ENCODE measurements at regions not wholly inside any gene's neighbourhood (a gene's known extent, or its start where the extent isn't known, plus 50 kb on each side); places are given as distances from the start of the nearest gene placed in this dataset.

GRCh38 chr6:14487625-14488024, 370.1 kb downstream of the CD83 start:
- ATAC-seq (peak in 1 of 2 donors; percentile 20), DNase-seq (ENCODE audit: low spot score) (no peak)
- no peak overlapping the region for H3K4me3 Mint-ChIP-seq
- peaks cover 0 to 3% of the 10 kb centered on the region in 2 donors for H3K4me1 Mint-ChIP-seq (ENCODE audit: low read depth in 2 of 2)
- no peaks in the 10 kb centered on the region for H3K9me3 Mint-ChIP-seq
- H3K27me3 Mint-ChIP-seq, result no peaks in the 10 kb centered on the region
- no peak overlapping the region for H3K27ac Mint-ChIP-seq
- H3K36me3 Mint-ChIP-seq, result peaks cover 3% of the 10 kb centered on the region

DNA sequence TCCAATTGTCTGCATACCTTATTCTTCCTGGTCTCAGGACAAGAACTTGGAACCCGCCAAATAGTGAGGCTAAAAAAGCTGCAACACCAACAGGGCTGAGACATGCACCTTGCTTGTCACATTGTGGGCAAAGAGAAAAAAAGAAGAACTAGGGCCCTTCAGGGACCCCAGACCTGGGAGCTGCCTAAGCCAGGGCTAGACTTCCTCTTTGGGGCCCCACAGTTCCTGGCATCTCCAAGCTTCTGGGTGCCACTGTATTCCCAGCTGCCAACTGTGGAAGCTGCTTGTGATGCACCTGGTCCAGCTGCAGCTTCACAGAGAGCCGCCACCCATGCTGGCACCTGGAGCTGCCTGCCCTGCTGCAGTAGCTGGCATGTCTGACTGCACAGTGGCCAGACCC, 370.6 kb downstream of the CD83 start:
- DNase-seq (ENCODE audit: low spot score) (no peak), ATAC-seq (no peak)
- H3K9me3 Mint-ChIP-seq, result no peaks in the 10 kb centered on the region
- peaks cover 0 to 3% of the 10 kb centered on the region in 2 donors for H3K4me1 Mint-ChIP-seq (ENCODE audit: low read depth in 2 of 2)
- no peaks in the 10 kb centered on the region for H3K27me3 Mint-ChIP-seq
- no peak overlapping the region for H3K27ac Mint-ChIP-seq
- H3K4me3 Mint-ChIP-seq, result no peak overlapping the region
- H3K36me3 Mint-ChIP-seq, result no peaks in the 10 kb centered on the region

DNA sequence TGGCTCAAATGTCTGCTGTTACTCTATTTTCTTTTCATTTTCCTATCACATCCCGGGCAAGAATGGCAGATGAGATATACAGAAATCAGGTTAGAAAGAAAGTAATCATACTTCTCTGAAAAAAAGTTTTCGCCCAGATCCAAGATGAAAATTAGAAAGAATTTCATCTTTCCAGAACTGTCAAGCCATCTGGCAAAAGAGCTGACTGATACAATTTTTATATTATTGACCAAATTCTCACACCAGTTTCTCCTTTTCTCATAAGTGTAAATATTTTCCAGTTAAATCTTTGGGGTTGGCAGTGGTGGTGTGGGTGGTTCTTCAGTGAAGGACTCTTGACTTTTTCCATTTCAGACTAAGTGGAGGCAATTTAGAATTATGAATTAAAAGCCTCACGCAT, 371.9 kb downstream of the CD83 start:
- Mint-ChIP-seq H3K4me1 (ENCODE audit: low read depth in 2 of 2) (peaks cover 0 to 3% of the 10 kb centered on the region in 2 donors), H3K9me3 (no peaks in the 10 kb centered on the region), H3K27me3 (no peaks in the 10 kb centered on the region), H3K36me3 (no peaks in the 10 kb centered on the region), H3K4me3 (no peak overlapping the region), H3K27ac (no peak overlapping the region)
- DNase-seq (ENCODE audit: low spot score) (no peak), ATAC-seq (no peak)

GRCh38 chr6:14498748-14499147, 381.2 kb downstream of the CD83 start:
- no peak overlapping the region for H3K27ac Mint-ChIP-seq
- ATAC-seq (no peak), DNase-seq (ENCODE audit: low spot score) (no peak)
- peaks cover 6% of the 10 kb centered on the region for H3K36me3 Mint-ChIP-seq
- peaks cover 7 to 21% of the 10 kb centered on the region in 2 donors for H3K27me3 Mint-ChIP-seq
- no peak overlapping the region for H3K4me3 Mint-ChIP-seq
- no peaks in the 10 kb centered on the region for H3K9me3 Mint-ChIP-seq
- peaks cover 0 to 3% of the 10 kb centered on the region in 2 donors for H3K4me1 Mint-ChIP-seq (ENCODE audit: low read depth in 2 of 2)

- H3K27me3 Mint-ChIP-seq, result peaks cover 7 to 21% of the 10 kb centered on the region in 2 donors
- ATAC-seq (no peak), DNase-seq (ENCODE audit: low spot score) (no peak)
- no peaks in the 10 kb centered on the region for H3K9me3 Mint-ChIP-seq
- peaks cover 6% of the 10 kb centered on the region for H3K36me3 Mint-ChIP-seq
- H3K4me1 Mint-ChIP-seq (ENCODE audit: low read depth in 2 of 2), result peaks cover 0 to 3% of the 10 kb centered on the region in 2 donors
- no peak overlapping the region for H3K4me3 Mint-ChIP-seq
- H3K27ac Mint-ChIP-seq, result no peak overlapping the region
These were observed 381.7 kb downstream of the CD83 start for GRCh38 chr6:14499309-14499708.

GRCh38 chr6:14499841-14500240, 382.3 kb downstream of the CD83 start:
- DNase-seq (ENCODE audit: low spot score) (no peak), ATAC-seq (no peak)
- H3K9me3 Mint-ChIP-seq, result no peaks in the 10 kb centered on the region
- H3K4me1 Mint-ChIP-seq (ENCODE audit: low read depth in 2 of 2), result peaks cover 0 to 3% of the 10 kb centered on the region in 2 donors
- H3K27me3 Mint-ChIP-seq, result peaks cover 7 to 21% of the 10 kb centered on the region in 2 donors
- H3K4me3 Mint-ChIP-seq, result no peak overlapping the region
- H3K36me3 Mint-ChIP-seq, result peaks cover 6% of the 10 kb centered on the region
- H3K27ac Mint-ChIP-seq, result no peak overlapping the region

DNA sequence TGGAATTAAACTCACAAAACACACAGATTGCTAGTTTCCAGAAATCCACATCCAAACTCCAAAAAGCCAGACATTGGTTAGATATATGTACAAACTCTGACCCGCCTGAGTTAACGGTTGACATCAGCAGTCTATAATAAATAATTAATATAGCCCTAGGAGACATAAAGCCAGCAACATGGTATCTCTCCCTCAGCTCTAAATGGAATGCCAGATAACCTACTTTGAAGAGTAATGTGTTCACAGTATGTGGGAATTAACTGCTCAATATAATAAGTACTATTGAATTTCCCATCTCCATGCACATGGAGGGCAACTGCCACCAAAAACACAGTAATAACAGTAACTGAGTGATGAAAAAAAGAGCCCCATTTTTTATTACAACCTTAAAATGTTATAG, 383.2 kb downstream of the CD83 start:
- H3K36me3 Mint-ChIP-seq, result peaks cover 6% of the 10 kb centered on the region
- H3K27ac Mint-ChIP-seq, result no peak overlapping the region
- no peak for ATAC-seq
- no peaks in the 10 kb centered on the region for H3K9me3 Mint-ChIP-seq
- DNase-seq (ENCODE audit: low spot score), result no peak
- peaks cover 0 to 3% of the 10 kb centered on the region in 2 donors for H3K4me1 Mint-ChIP-seq (ENCODE audit: low read depth in 2 of 2)
- peaks cover 7 to 21% of the 10 kb centered on the region in 2 donors for H3K27me3 Mint-ChIP-seq
- no peak overlapping the region for H3K4me3 Mint-ChIP-seq

- peaks cover 0 to 3% of the 10 kb centered on the region in 2 donors for H3K4me1 Mint-ChIP-seq (ENCODE audit: low read depth in 2 of 2)
These were observed 383.7 kb downstream of the CD83 start for GRCh38 chr6:14501240-14501639.

DNA sequence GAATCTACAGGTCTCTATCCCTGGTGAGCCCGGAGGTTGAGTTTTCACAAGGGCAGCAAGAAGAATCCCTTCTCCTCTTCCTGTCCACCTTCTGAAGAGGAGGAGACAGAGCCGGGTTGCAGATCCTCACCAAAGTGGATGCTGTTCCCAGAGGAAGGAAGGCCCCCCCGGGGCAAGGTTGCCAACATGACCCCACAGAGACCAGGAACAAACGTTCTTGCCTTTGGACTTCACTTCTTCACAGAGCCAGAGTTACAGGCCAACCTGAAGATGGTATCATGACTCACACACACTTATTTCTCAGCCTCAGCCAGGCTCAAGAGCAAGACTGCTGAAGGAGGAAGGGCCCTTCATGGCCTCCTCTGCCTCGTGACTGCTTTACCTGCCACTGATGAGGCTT, 384.3 kb downstream of the CD83 start:
- Mint-ChIP-seq H3K27me3 (peaks cover 5 to 13% of the 10 kb centered on the region in 2 donors), H3K36me3 (no peaks in the 10 kb centered on the region), H3K27ac (no peak overlapping the region), H3K4me1 (ENCODE audit: low read depth in 2 of 2) (peaks cover 0 to 3% of the 10 kb centered on the region in 2 donors), H3K4me3 (no peak overlapping the region), H3K9me3 (no peaks in the 10 kb centered on the region)
- no peak for DNase-seq (ENCODE audit: low spot score)
- ATAC-seq, result no peak

More at GRCh38 chr6:14501240-14501639, 383.7 kb downstream of the CD83 start:
- Mint-ChIP-seq H3K9me3 (no peaks in the 10 kb centered on the region), H3K27me3 (peaks cover 5 to 18% of the 10 kb centered on the region in 2 donors), H3K27ac (no peak overlapping the region), H3K36me3 (peaks cover 4% of the 10 kb centered on the region), H3K4me3 (no peak overlapping the region)
- no peak for ATAC-seq
- DNase-seq (ENCODE audit: low spot score), result no peak

GRCh38 chr6:14502551-14502950, 385.0 kb downstream of the CD83 start:
- Mint-ChIP-seq H3K27me3 (peaks cover 5 to 8% of the 10 kb centered on the region in 2 donors), H3K4me3 (no peak overlapping the region), H3K4me1 (ENCODE audit: low read depth in 2 of 2) (peaks cover 0 to 3% of the 10 kb centered on the region in 2 donors), H3K9me3 (no peaks in the 10 kb centered on the region), H3K36me3 (no peaks in the 10 kb centered on the region), H3K27ac (peak overlapping the region in 1 of 2 donors; percentile 30)
- no peak for DNase-seq (ENCODE audit: low spot score)
- peak in 1 of 2 donors; percentile 38 for ATAC-seq

- ATAC-seq (no peak), DNase-seq (ENCODE audit: low spot score) (no peak)
- Mint-ChIP-seq H3K9me3 (no peaks in the 10 kb centered on the region), H3K27me3 (peaks cover 0 to 11% of the 10 kb centered on the region in 2 donors), H3K36me3 (no peaks in the 10 kb centered on the region), H3K4me1 (ENCODE audit: low read depth in 2 of 2) (peaks cover 0 to 3% of the 10 kb centered on the region in 2 donors), H3K27ac (no peak overlapping the region), H3K4me3 (no peak overlapping the region)
These were observed 387.8 kb downstream of the CD83 start for GRCh38 chr6:14505401-14505800.

DNA sequence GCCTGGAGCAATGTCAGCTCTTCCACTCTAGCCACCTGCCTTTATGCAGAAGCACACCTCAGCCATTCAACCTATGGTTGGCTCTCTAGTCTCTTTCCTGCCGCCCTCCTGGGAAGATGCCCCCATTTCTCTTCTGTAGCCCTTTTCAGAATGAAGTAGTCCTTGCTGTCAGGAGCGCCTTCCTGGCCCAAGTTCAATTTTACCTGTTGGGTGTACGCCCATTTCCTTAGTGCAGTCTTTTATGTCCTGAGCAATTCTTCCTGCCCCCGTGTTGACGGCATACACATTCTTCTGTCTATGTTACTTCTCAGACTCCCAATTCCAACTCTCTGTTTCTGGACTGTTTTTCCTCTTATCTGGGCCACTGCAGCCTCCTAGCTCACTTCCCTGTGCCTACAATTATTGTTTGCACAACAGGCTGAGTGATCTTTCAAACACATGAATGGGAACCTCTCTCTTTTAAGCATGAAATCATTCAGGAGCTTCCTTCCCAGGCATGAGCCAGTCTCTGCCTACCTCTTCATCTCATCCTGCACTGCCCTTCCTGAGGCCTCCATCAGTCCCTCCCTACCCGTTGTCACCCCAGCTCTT, 389.2 kb downstream of the CD83 start:
- Mint-ChIP-seq H3K4me3 (no peak overlapping the region), H3K9me3 (no peaks in the 10 kb centered on the region), H3K4me1 (ENCODE audit: low read depth in 2 of 2) (peaks cover 0 to 3% of the 10 kb centered on the region in 2 donors)

DNA sequence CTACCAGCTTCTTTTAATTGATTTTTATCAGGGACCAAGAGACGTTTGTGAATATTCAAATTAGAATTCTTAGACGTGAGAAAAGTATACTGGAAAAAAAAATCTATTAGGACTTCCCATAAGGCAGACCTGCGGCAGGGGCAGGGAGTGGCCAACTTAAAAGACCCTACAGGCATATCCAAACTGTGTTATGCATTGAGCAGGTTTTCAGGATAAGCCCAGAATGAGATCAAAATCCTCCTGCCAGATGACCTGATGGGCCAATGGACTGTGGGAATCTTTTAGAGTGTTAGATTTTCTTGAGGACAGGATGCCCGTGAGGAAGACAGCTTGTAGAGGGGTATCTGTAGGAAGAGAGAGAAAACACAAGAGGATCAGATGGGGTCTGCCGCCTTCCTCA, 391.5 kb downstream of the CD83 start:
- no peaks in the 10 kb centered on the region for H3K9me3 Mint-ChIP-seq
- H3K4me1 Mint-ChIP-seq (ENCODE audit: low read depth in 2 of 2), result no peaks in the 10 kb centered on the region
- DNase-seq (ENCODE audit: low spot score) (no peak), ATAC-seq (no peak)
- H3K27me3 Mint-ChIP-seq, result peaks cover 3 to 25% of the 10 kb centered on the region in 2 donors
- no peak overlapping the region for H3K4me3 Mint-ChIP-seq
- no peaks in the 10 kb centered on the region for H3K36me3 Mint-ChIP-seq
- no peak overlapping the region for H3K27ac Mint-ChIP-seq

More for the DNA sequence above, 389.2 kb downstream of the CD83 start:
- Mint-ChIP-seq H3K27me3 (peaks cover 3 to 22% of the 10 kb centered on the region in 2 donors), H3K36me3 (no peaks in the 10 kb centered on the region), H3K27ac (no peak overlapping the region)
- ATAC-seq (no peak), DNase-seq (ENCODE audit: low spot score) (no peak)

GRCh38 chr6:14510038-14510437, 392.5 kb downstream of the CD83 start:
- peaks cover 3 to 25% of the 10 kb centered on the region in 2 donors for H3K27me3 Mint-ChIP-seq
- no peaks in the 10 kb centered on the region for H3K4me1 Mint-ChIP-seq (ENCODE audit: low read depth in 2 of 2)
- ATAC-seq, result no peak
- DNase-seq (ENCODE audit: low spot score), result no peak
- no peak overlapping the region for H3K4me3 Mint-ChIP-seq
- H3K27ac Mint-ChIP-seq, result no peak overlapping the region
- no peaks in the 10 kb centered on the region for H3K9me3 Mint-ChIP-seq
- H3K36me3 Mint-ChIP-seq, result no peaks in the 10 kb centered on the region
